GM21737 (cell line): ENCODE measurements at regions not wholly inside any gene's neighbourhood (a gene's known extent, or its start where the extent isn't known, plus 50 kb on each side); places are given as distances from the start of the nearest gene placed in this dataset.
"Not testable (repeated sequence)": the region's sequence is repeated elsewhere in the genome, so short reads cannot be mapped to it uniquely, and the experiment has no call there.

ENCODE experiments used
- ATAC-seq: cut with Tn5 transposase; IDR thresholded peaks from one replicate; pipeline ENCODE4 v1.9.1; 2021; ENCODE audit warnings: mild to moderate bottlenecking, moderate library complexity; ENCODE audit not compliant: unreplicated experiment

DNA sequence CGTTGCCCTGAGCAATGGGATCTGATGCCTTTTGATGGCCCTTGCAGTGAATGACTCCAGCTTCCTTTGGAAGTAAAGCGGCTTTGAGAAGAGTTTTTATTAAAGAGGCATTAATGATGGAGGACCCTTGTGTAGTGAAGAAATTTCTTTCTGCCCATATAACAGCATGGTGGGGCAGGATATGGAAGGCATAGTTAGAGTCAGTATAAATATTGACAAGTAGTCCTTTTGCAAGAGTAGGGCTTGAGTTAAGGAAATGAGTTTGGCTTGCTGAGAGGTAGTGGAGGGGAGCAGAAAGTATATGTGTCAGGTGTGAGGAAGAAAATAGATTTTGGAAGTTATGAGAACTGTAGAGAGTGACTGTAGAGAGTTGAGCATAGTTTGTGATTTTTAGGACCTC, 254.1 kb upstream of the DIO3 start:
- not testable (repeated sequence) for ATAC-seq

DNA sequence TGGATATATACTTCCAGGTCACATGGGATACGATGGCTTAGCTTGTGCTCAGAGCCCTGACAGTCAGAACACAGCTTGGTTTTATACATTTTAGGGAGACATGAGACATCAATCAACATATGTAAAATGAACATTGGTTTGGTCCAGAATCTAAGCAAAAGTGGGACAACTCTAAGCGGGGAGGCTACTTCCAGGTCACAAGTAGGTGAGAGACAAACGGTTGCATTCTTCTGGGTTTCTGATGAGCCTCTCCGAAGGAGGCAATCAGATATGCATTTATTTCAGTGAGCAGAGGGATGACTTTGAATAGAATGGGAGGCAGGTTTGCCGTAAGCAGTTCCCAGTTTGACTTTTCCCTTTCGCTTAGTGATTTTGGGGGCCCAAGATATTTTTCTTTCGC, 250.1 kb upstream of the DIO3 start:
- ATAC-seq: not testable (repeated sequence)

DNA sequence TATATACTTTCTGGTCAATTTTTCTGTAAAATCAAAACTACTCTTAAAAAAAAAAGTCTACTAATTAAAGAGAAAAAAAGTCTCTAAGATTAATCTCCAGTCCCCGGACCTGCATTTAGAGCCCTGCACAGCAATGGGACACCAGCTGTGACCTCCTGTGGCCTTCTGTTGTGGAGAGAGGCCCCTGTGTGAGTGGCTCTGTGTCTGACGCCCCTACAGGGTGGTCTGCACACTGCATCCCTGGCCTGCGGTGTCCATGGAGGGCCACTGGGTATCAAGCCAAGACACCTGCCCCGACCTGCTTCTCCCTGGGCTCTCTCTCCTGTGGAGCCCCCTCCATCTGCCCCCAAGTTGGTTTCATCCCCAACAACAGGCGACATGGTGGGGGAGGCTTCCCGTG, 248.0 kb upstream of the DIO3 start:
- ATAC-seq: no peak

DNA sequence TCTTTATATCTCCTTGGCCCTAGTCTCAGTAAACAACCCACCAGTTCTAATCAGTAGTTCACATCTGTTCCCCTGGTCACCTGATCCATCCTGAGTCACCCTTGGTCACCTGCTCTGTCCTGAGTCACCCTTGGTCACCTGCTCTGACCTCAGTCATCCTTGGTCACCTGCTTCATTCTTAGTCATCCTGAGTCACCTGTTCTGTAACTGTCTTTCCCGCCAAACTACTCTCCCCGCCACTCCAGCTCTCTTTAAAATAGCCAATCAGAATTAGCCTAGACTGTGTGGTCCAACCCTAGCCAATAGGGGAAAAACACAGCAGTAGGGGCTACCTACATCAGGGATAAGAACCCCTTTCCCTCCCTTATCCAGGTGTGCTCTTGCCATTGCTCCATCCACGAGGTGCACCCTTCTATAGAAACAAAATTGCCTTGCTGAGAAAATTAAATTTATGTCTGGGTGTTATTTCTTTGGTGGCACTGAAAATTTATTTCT, 245.4 kb upstream of the DIO3 start:
- ATAC-seq: no peak

DNA sequence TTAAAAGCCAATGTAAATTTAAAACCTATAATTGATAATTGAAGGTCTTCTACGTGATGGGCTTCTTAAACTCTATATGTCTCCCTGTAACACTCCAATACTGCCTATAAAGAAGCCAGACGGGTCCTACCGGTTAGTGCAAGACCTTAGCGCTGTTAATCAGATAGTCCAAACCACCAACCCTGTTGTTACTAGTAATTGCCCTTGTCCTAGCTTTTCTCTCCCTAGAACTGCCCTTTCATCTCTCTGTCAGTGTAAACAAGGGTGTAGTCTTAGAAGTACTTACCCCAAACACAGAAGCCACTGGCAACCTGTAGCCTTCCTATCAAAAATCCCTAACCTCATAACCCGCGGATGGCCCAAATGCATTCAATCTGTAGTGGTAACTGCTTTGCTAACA, 243.0 kb upstream of the DIO3 start:
- ATAC-seq: no peak

DNA sequence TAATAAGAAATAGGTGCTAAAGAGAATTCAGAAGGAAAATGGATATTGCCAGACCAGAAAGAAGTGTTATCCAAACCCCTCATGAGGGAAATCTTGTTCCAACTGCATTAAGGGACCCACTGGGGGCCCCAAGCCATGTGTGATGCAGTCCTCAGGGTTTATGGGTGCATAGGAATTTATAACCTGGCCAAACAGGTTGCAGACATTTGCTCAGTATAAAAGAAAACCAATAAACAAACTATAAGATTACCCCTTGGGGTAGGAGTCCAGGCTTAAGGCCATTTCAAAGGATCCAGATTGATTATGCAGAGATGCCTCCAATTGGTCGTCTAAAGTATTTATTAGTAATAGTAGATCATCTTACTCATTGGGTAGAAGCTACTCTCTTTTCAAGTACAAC, 240.9 kb upstream of the DIO3 start:
- no peak for ATAC-seq

DNA sequence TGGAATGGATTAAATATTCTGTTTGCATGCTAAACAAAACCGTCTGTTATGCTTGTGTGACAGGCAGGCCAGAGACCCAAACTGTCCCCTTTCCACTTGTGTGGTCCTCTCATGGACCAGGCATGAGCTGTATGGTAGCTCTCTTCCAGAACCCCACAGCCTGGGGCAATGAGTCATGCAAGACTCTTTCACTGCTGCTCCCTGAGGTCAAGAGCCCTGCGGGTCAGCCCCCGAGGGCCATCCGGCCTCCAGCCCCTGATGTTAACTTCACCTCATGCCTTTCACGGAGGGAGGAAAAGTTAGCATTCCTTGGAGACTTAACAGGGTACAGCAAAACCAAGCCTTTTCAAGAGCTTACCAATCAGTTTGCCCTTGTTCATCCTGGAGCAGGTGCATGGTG, 239.1 kb upstream of the DIO3 start:
- no peak for ATAC-seq

DNA sequence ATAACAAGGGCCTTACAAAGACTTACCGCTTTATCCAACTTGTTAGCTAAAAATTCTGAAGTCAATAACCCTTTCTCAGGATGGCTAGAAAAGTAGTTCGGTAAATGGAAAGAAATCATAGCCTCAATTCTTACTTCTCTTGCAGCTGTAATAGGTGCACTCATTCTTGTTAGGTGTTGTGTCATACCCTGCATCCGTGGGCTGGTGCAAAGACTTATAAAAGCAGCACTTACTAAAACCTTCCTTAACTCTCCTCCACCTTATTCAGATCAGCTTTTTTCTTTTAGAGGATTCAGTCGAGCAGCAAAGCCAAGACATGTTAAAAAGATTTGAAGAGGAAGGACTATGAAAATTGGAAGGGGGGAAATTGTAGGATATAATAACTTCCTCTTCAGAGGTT, 238.2 kb upstream of the DIO3 start:
- no peak for ATAC-seq

DNA sequence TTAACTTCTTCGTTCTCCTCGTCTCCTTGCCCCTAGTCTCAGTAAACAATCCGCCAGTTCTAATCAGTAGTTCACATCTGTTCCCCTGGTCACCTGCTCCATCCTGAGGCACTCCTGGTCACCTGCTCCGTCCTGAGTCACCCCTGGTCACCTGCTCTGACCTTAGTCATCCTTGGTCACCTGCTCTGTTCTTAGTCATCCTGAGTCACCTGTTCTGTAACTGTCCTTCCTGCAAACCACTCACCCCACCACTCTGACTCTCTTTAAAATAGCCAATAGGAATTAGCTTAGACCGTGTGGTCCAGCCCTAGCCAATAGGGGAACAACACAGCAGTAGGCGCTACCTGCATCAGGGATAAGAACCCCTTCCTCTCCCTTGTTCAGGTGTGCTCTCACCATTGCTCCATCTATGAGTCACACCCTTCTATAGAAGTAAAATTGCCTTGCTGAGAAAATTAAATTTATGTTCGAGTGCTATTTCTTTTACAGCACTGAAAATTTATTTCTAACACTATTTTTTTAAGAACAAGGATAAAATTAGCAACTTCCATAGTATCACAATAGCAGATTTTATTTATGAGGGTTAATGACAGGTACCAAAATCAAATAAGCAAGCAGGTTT, 237.6 kb upstream of the DIO3 start:
- not testable (repeated sequence) for ATAC-seq

DNA sequence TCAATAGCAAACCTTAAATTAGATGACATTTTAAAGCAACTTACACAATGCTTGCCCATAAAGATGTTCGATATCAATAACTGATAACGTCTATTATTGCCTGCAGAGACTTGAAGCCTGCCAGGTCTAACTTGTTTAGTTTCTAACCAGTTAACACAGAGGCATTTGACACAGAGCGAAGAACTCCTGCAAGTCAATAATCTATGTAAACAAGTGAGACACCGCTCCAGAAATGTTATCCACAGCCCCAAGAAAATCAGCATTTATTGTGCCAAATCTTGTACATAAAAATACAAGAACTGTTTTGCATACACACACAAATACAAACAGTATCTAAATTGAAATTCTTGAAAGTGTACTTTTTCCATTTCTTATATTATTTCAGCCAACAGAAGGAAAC, 236.0 kb upstream of the DIO3 start:
- no peak for ATAC-seq

DNA sequence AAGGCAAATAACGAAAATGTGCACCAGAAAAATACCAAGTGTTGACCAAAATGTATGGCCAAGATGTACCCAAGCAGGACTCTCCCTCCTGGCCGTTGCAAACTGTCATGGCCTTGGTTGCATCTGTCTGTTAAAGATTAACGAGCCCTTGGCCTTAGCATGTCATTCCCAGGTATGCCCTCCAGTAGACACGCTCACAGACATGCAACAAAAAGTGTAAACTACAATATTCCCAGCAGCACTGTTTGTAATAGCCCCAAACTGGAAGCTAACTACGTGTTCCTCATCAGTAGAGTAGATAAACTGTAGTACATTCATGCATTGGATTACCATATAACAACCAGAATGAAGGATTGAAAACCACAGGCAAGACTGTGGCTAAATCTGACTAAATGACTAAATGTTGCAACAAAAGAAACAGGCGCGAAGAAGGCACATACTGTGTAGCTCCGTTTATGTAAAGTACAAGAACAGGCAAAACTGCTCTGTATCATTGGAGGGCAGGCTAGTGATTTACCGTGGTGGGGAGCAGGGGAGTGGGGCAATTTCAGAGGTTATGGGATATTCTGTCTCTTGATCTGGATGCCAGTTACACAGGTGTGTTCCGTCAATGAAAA, 232.8 kb upstream of the DIO3 start:
- ATAC-seq: no peak

DNA sequence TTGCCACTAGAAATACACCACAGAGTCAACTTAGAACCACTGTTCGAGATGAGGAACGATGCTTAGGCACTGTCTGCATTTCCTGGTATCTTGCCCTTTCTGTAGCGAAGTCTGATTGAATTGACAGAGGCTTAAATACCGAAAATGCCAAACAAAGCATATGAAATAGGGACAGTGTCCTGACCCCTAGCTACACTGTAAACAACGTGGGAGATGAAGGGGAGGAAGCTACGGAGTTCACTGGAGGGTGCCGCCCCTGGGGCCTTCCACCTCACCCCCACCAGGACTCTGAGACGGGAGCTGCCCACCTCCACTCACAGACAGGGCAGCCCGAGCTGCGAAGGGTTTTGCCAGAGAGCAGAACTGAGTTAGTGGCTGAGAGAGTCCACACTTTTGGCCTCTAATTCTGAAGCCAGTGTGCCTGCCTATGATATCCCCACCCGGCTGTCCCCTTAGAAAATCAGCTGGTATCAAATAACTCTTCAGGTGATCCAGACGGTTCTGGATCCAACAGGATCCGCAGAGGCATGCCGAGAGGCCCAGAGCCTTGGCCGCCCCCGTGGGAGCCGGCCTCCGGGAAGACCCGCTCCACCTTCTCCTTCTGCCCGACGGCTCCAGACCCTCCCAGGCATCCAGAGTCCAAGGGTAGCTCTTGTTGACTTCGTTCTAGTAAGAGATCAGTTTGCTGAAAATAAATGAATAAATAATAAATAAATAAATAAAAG, 230.7 kb upstream of the DIO3 start:
- no peak for ATAC-seq

DNA sequence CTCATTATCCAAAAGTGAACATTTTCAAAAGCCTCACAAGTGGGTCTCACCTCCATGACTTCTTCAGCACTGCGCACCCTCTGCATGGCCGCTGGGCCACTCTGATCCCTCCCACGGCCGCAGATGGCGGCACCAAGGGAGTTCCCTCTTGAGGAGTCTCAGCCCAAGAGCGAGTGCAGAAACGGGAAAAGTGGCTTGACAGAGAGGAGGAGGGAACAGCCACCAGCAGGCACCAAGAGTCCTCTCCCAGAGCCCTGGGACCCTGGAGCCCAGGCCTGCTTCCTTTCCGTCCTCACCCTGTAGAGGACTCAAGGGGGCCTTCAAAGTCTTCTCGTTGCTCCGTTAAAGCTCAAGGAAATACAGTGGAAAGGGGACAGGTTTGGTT, 230.2 kb upstream of the DIO3 start:
- no peak for ATAC-seq

DNA sequence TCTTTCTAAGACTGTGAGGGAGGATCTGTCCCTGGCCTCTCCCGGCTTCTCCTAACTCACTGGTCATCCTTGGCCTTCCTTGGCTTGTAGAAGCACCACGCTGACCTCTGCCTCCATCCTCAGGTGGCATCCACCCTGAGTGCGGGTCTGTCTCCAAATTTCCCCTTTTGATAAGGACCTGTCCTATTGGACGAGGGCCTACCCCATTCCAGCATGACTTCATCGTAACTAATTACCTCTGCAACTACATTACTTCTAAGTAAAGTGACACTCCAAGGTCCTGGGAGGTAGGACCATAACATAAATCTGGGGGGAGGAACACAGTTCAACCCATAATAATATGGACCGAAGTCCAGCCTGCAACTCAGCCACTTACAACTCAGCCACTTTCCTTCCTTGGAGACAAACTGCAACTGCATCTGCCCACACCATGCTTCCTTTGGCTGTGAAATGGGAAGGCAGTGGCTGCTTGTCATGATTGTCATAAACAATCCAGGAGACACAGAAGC, 229.6 kb upstream of the DIO3 start:
- ATAC-seq: no peak

DNA sequence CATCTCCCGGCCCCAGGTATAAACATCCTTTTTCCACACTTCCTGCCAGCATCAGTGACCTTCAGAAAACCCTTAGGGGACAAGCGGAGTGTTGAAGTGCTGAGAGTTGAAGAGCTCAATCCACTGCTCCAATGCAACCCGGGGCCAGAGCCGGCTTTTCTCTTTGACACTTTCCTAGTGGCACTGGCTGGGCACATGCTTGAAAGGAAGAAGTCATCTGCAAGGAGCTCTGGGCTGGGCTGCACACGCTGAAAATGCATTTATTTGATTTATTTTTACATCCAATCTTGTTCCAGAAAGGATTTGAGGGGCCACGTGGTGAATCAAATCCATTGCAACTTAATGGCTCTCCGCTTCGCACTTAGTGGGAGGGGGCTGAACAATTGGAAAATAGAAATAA, 229.0 kb upstream of the DIO3 start:
- ATAC-seq: no peak

DNA sequence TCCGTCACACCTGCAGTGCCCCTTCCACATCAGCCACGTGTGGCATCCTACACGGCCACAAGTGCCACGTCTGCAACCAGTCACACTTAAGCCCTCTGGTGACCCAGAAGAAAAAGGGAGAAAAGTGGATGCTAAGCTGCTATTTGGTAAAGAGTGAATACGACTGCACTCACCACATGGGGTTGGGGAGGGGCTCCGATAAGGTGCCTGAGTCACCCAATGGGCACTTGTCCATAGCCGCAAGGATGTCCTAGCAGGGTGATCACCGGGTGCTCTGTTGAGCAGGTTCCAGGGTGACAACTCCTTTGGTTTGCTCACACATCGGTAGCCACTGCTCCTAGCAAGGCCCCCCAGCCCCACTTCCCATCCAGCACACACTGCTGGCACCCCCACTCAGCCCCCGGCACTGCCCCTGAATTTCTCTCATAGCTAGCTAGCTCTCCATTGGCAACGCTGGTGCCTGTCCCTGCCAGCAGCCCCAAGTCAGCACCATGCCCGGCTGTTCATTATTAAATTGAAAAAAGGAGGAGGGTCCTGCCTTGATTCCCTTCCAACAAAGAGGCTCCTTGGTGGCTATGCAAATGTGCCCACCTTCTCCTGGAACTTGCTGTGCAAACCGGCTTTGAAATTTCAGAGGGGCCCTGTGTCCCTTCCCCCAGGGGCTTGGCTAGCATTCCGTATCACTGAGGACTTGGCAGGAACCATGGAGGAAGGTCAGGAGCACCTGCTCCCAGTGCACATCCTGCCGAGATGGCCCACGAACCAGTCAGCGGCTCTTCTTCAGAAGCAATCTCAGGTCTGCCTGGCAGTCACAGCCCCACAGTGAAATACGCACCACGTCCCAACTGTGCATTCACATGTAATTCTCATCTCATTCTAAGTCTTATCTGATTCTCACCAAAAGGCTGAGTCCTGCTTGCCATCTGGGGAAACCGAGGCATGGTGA, 227.7 kb upstream of the DIO3 start:
- no peak for ATAC-seq

DNA sequence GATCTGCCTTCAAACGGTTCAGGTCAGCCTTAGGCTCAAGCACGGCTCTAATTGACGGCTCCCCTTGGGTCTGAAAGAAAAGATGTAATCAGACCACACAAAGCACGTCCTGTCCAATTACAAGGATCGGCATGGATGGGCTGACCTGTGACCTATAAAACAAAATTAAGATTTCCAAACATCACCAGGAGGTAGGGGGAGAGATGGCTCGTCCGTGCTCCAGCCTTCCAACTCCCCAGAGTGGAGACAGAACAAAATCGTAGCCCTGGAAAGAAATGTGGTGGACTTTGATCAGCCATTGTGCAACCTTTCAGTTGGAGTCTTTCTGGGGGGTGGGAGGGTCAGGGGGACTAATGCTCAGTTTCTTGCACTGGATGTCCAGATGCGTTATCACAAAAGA, 226.6 kb upstream of the DIO3 start:
- no peak for ATAC-seq

DNA sequence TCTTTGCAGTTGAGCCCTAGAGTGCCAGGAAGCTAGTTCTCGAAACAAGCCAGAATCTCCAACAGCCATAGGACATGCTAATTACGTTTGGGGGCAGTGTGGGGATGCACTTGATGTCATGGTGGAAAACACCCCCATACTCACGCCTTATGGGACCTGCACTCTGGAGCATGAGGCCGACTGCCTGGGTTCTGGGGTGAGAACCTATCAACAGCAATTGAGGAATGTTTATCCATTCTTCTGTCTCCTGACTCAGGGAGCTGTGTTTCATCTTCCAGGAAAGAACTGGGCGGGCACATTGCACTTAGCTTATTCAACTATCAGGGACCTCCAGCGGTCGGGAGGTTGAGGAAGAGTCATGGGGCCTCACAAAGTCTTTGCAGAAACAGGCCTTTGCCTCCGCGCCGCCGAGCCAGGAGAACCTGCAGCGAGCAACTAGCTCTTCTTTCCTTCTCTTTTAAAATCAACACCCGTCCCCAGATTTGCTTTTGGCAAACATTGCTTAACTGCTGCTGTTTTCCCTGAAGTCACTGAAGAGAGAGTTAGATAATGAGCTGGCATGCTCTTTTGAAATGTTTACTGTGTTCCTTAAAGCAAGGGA, 226.1 kb upstream of the DIO3 start:
- no peak for ATAC-seq

DNA sequence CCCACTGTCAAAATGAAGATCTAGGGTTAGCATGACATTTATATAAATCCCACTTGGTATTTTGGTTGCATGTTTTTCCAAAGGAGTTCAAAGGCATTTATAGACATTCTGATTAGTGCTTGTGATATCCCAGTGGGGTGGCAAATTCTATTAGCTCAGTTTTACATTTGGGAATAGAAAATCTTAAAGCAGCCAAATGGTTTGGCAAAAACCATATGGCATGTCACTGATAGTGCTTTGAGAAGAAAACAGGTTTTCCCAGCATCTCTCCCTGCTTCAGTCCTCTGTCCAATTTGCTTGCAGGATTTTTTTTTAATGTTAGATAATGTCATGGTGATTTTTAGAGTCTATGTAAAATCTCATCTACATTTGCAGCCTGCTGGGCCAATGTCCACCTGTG, 225.1 kb upstream of the DIO3 start:
- no peak for ATAC-seq

DNA sequence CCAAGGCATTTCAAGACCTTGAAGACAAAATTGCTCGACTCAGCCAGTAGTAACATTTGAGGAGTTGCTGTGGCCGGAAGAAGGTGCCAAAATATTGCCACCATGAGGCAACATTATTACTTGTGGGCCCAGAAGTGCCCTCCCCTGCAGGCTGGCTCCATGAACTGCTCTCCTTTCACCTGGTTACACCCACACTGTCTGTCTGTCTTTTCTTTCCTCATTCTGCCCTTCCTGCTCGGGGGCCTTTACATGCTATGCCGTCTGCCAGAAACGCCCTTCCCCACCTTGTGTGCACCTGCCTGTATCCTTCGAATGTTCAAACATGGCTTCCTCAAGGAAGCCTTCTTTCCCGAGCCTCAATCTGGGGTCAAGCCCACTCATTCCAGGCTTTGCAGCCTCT, 224.2 kb upstream of the DIO3 start:
- ATAC-seq: no peak

DNA sequence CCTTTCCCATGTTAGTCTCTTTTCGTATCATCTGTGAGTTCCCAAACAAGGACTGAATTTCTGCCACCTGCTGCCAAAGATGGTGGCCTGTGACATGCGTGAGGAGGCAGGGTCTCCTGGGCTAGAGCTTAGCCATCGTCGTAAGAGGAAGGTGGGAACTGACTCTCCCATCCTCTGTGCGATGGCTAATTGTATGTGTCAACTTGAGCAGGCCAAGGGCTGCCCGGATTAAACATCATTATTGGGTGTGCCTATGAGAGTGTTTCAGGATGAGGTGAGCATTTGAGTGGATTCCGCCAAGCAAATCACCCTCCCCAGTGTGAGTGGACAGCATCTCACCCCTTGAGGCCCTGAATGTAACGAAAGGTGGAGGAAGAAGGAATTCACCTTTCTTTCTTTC, 220.7 kb upstream of the DIO3 start:
- no peak for ATAC-seq
